Adipocyte (in vitro differentiated cells): ENCODE measurements at regions not wholly inside any gene's neighbourhood (a gene's known extent, or its start where the extent isn't known, plus 50 kb on each side); places are given as distances from the start of the nearest gene placed in this dataset.
A peak's percentile ranks its signal among the peaks of the same experiment; 100 is the strongest.

Experiments used
- DNase-seq: peaks from one replicate; pipeline ENCODE4 v3.0.0-alpha.2; 2015; ENCODE audit warnings: low read depth
- H3K27me3 ChIP-seq: replicated peaks from 2 replicates; pipeline ENCODE4 v1.7.0; 2013; ENCODE audit warnings: mild to moderate bottlenecking, low read length, moderate library complexity; ENCODE audit not compliant: control insufficient read depth, insufficient read depth
- H3K36me3 ChIP-seq: 2 replicates; pipeline ENCODE4 v1.7.0; 2013; ENCODE audit warnings: low read length, mild to moderate bottlenecking, moderate library complexity; ENCODE audit not compliant: control insufficient read depth, insufficient read depth, severe bottlenecking
- H3K4me1 ChIP-seq: 2 replicates; pipeline ENCODE4 v1.7.0; 2013; ENCODE audit warnings: mild to moderate bottlenecking, low read length, moderate library complexity; ENCODE audit not compliant: control insufficient read depth, insufficient read depth
- H3K4me3 ChIP-seq: 2 replicates; pipeline ENCODE4 v1.7.0; 2013; ENCODE audit warnings: mild to moderate bottlenecking, low read length, moderate library complexity
- H3K9ac ChIP-seq: 2 replicates; pipeline ENCODE4 v1.7.0; 2013; ENCODE audit warnings: mild to moderate bottlenecking, low read length, moderate library complexity
- H3K9me3 ChIP-seq: 2 replicates; pipeline ENCODE4 v1.7.0; 2013; ENCODE audit warnings: mild to moderate bottlenecking, low read length, moderate library complexity; ENCODE audit not compliant: control insufficient read depth

- no peaks in the 10 kb centered on the region for H3K36me3 ChIP-seq
- H3K27me3 ChIP-seq: peaks cover 6% of the 10 kb centered on the region
- H3K9me3 ChIP-seq: no peaks in the 10 kb centered on the region
- no peak overlapping the region for H3K9ac ChIP-seq
- DNase-seq: no peak
- H3K4me1 ChIP-seq: no peaks in the 10 kb centered on the region
- H3K4me3 ChIP-seq: no peak overlapping the region
Measured at GRCh38 chr12:105573574-105573973, 243.1 kb downstream of the C12orf75 start.

- Histone ChIP-seq H3K36me3 (no peaks in the 10 kb centered on the region), H3K4me3 (no peak overlapping the region), H3K9ac (no peak overlapping the region), H3K9me3 (no peaks in the 10 kb centered on the region), H3K27me3 (peaks cover 6% of the 10 kb centered on the region), H3K4me1 (no peaks in the 10 kb centered on the region)
- peak; percentile 11 for DNase-seq
Measured at GRCh38 chr12:105574056-105574715, 243.7 kb downstream of the C12orf75 start.

- H3K4me3 ChIP-seq: no peak overlapping the region
- H3K9me3 ChIP-seq: no peaks in the 10 kb centered on the region
- H3K36me3 ChIP-seq: no peaks in the 10 kb centered on the region
Measured at GRCh38 chr12:105575235-105575634, 244.7 kb downstream of the C12orf75 start.

GRCh38 chr12:105576261-105576660 is 245.8 kb downstream of the C12orf75 start:
- no peak for DNase-seq
- Histone ChIP-seq H3K36me3 (no peaks in the 10 kb centered on the region), H3K4me3 (no peak overlapping the region)

More at GRCh38 chr12:105575235-105575634, 244.7 kb downstream of the C12orf75 start:
- Histone ChIP-seq H3K4me1 (no peaks in the 10 kb centered on the region), H3K9ac (no peak overlapping the region), H3K27me3 (peaks cover 10% of the 10 kb centered on the region)
- no peak for DNase-seq

GRCh38 chr12:105580821-105581352 is 250.4 kb downstream of the C12orf75 start:
- Histone ChIP-seq H3K4me1 (no peaks in the 10 kb centered on the region), H3K4me3 (no peak overlapping the region), H3K27me3 (peaks cover 8% of the 10 kb centered on the region), H3K9ac (no peak overlapping the region), H3K36me3 (no peaks in the 10 kb centered on the region), H3K9me3 (no peaks in the 10 kb centered on the region)
- no peak for DNase-seq

More at GRCh38 chr12:105576261-105576660, 245.8 kb downstream of the C12orf75 start:
- Histone ChIP-seq H3K9me3 (no peaks in the 10 kb centered on the region), H3K9ac (no peak overlapping the region), H3K27me3 (peaks cover 10% of the 10 kb centered on the region), H3K4me1 (no peaks in the 10 kb centered on the region)

GRCh38 chr12:105581420-105581819 is 250.9 kb downstream of the C12orf75 start:
- no peaks in the 10 kb centered on the region for H3K4me1 ChIP-seq
- no peaks in the 10 kb centered on the region for H3K36me3 ChIP-seq
- DNase-seq: no peak
- H3K4me3 ChIP-seq: no peak overlapping the region
- H3K9me3 ChIP-seq: peaks cover 4% of the 10 kb centered on the region
- H3K9ac ChIP-seq: no peak overlapping the region
- peaks cover 11% of the 10 kb centered on the region for H3K27me3 ChIP-seq

GRCh38 chr12:105585107-105585506 is 254.6 kb downstream of the C12orf75 start:
- Histone ChIP-seq H3K9me3 (peaks cover 8% of the 10 kb centered on the region), H3K4me3 (no peak overlapping the region), H3K27me3 (peaks cover 4% of the 10 kb centered on the region), H3K36me3 (no peaks in the 10 kb centered on the region), H3K9ac (no peak overlapping the region), H3K4me1 (no peaks in the 10 kb centered on the region)
- no peak for DNase-seq

GRCh38 chr12:105587237-105587636 is 256.7 kb downstream of the C12orf75 start:
- Histone ChIP-seq H3K4me3 (no peak overlapping the region), H3K4me1 (no peaks in the 10 kb centered on the region), H3K36me3 (no peaks in the 10 kb centered on the region), H3K9ac (no peak overlapping the region), H3K9me3 (peaks cover 8% of the 10 kb centered on the region), H3K27me3 (peaks cover 4% of the 10 kb centered on the region)
- DNase-seq: no peak

GRCh38 chr12:105588106-105588505 is 257.6 kb downstream of the C12orf75 start:
- peaks cover 4% of the 10 kb centered on the region for H3K27me3 ChIP-seq
- no peak for DNase-seq
- H3K4me3 ChIP-seq: no peak overlapping the region
- H3K36me3 ChIP-seq: no peaks in the 10 kb centered on the region
- peaks cover 8% of the 10 kb centered on the region for H3K9me3 ChIP-seq
- no peaks in the 10 kb centered on the region for H3K4me1 ChIP-seq
- H3K9ac ChIP-seq: no peak overlapping the region

GRCh38 chr12:105590571-105590970 is 260.1 kb downstream of the C12orf75 start:
- peaks cover 8% of the 10 kb centered on the region for H3K9me3 ChIP-seq
- H3K4me3 ChIP-seq: no peak overlapping the region
- H3K9ac ChIP-seq: no peak overlapping the region
- H3K4me1 ChIP-seq: no peaks in the 10 kb centered on the region
- H3K36me3 ChIP-seq: no peaks in the 10 kb centered on the region
- peaks cover 4% of the 10 kb centered on the region for H3K27me3 ChIP-seq
- DNase-seq: no peak

- Histone ChIP-seq H3K27me3 (peaks cover 6% of the 10 kb centered on the region), H3K36me3 (no peaks in the 10 kb centered on the region), H3K9ac (no peak overlapping the region), H3K4me3 (no peak overlapping the region), H3K9me3 (no peaks in the 10 kb centered on the region), H3K4me1 (no peaks in the 10 kb centered on the region)
- no peak for DNase-seq
Measured at GRCh38 chr12:105595440-105595839, 264.9 kb downstream of the C12orf75 start.

GRCh38 chr12:105596731-105597130 is 266.2 kb downstream of the C12orf75 start:
- no peak for DNase-seq
- H3K9me3 ChIP-seq: no peaks in the 10 kb centered on the region
- no peaks in the 10 kb centered on the region for H3K36me3 ChIP-seq
- peaks cover 6% of the 10 kb centered on the region for H3K27me3 ChIP-seq
- H3K9ac ChIP-seq: no peak overlapping the region
- no peak overlapping the region for H3K4me3 ChIP-seq
- no peaks in the 10 kb centered on the region for H3K4me1 ChIP-seq
